DND-41 (cell line): ENCODE measurements at regions not wholly inside any gene's neighbourhood (a gene's known extent, or its start where the extent isn't known, plus 50 kb on each side); places are given as distances from the start of the nearest gene placed in this dataset.

ENCODE experiments used
- ATAC-seq: fragments of 200-7000 bp; cut with Tn5 transposase; 3 replicates; pipeline ENCODE4 v1.9.1; 2021; ENCODE audit warnings: low read depth; ENCODE audit not compliant: insufficient read depth
- DNase-seq: peaks from one replicate; pipeline ENCODE4 v3.0.0-alpha.2; 2020
- H2AFZ ChIP-seq: 2 replicates; pipeline ENCODE4 v1.6.0; 2012; ENCODE audit warnings: low read depth, low read length
- H3K27ac ChIP-seq: 2 replicates; pipeline ENCODE4 v1.5.1; 2012; ENCODE audit warnings: low read length, inconsistent platforms
- H3K27me3 ChIP-seq: fragments of 200-600 bp; sonication (generic); 2 replicates; pipeline ENCODE4 v1.6.0; 2012; ENCODE audit warnings: low read length, mild to moderate bottlenecking, inconsistent platforms; ENCODE audit not compliant: insufficient read depth, poor library complexity
- H3K36me3 ChIP-seq: 2 replicates; pipeline ENCODE4 v1.5.1; 2012; ENCODE audit warnings: low read length, inconsistent platforms; ENCODE audit not compliant: insufficient read depth
- H3K4me1 ChIP-seq: 2 replicates; pipeline ENCODE4 v1.5.1; 2012; ENCODE audit warnings: mild to moderate bottlenecking, low read length; ENCODE audit not compliant: insufficient read depth
- H3K4me2 ChIP-seq: 2 replicates; pipeline ENCODE4 v1.6.0; 2012; ENCODE audit warnings: mild to moderate bottlenecking, moderate library complexity, low read length, inconsistent platforms; ENCODE audit not compliant: insufficient read depth
- H3K4me3 ChIP-seq, 2 experiments: fragments of 200-600 bp in 1 of 2; shearing (Covaris generic) in 1 of 2; 2 replicates each; pipeline ENCODE4 v1.5.1; 2012 to 2016; ENCODE audit warnings: inconsistent platforms in 2 of 2, low read length in 2 of 2, mild to moderate bottlenecking in 2 of 2, low read depth in 1 of 2, moderate library complexity in 1 of 2
- H3K79me2 ChIP-seq: 2 replicates; pipeline ENCODE4 v1.6.0; 2012; ENCODE audit warnings: low read length, inconsistent platforms; ENCODE audit not compliant: insufficient read depth
- H3K9ac ChIP-seq: 2 replicates; pipeline ENCODE4 v1.6.0; 2012; ENCODE audit warnings: low read depth, mild to moderate bottlenecking, inconsistent platforms, low read length, moderate library complexity
- H3K9me3 ChIP-seq: 2 replicates; pipeline ENCODE4 v1.5.1; 2012; ENCODE audit warnings: low read length, moderate library complexity, mild to moderate bottlenecking, inconsistent platforms; ENCODE audit not compliant: insufficient read depth, severe bottlenecking
- H4K20me1 ChIP-seq: 2 replicates; pipeline ENCODE4 v1.6.0; 2012; ENCODE audit warnings: low read length; ENCODE audit not compliant: insufficient read depth
- EZH2 ChIP-seq: IDR thresholded peaks from 3 replicates; pipeline ENCODE4 v1.6.1; 2012; ENCODE audit warnings: borderline replicate concordance, low read depth, mild to moderate bottlenecking, moderate library complexity, low read length, inconsistent platforms; ENCODE audit not compliant: severe bottlenecking
- TF ChIP-seq, protein P1 (sequence below): IDR thresholded peaks from 2 replicates; pipeline ENCODE4 v1.5.1; 2012; ENCODE audit warnings: borderline replicate concordance, low read length, moderate library complexity, mild to moderate bottlenecking; ENCODE audit not compliant: poor library complexity, severe bottlenecking; ENCODE audit errors: extremely low read depth

DNA sequence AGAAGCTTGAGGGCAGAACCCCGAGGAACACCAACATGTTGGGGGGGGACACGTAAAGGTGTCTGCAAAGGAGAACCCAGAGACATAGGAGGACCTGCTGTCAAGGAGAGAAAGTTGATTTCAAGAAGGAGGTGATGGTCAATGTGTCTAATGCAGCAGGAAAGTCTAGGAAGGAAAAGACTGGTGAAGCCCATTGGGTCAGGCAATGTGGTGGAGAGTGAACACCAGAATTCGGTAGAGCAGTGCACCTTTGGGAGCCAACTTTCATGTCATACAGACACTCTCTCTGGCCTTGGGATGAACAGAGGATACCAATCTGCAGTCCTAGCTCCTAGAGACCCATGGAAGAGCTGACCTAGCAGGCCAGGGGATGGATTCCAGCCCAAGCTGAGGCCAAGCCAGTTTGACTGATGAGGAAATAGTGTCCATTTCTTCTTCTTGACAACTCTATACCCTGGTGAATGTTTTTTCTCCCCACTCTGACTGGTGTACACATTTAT is 101.9 kb downstream of the MYCN start:
- H3K4me1 ChIP-seq = no peaks in the 10 kb centered on the region

DNA sequence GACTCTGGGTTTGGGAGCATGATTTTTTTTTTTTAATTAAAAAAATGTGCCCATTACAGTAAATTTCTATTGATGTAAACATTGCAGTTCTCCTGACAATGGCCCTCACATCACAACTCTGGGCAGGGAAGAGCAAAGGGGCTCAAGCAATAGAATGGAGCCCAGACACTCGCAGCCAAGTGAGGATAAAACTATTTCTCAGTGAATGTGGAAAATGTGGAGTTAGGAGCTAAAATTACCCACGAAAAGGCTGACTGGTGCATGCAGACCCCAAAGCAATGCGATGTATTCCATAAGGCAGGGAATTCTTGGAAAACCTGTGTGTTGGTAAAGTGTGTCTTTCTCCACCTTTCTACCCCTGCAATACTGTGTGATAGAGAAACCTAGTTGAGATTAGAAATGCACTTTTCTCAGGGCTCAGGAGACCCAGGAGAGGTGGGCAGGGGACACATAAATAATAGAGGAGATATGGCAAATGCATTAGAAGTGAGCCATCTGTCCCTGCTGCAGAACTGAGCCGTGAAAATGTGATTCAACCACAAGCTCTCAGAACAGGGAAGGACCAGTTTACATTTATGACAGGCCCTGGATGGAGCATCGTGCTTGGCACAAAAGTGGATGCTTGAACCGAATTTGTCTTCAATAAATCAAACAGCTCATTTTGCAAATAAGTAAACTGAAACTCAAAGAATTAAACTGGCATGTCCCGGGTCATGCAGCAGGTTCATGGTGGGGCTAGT is 100.1 kb downstream of the MYCN start:
- no peak for DNase-seq
- H3K27me3 ChIP-seq = no peaks in the 10 kb centered on the region
- H3K36me3 ChIP-seq = no peaks in the 10 kb centered on the region

More for the DNA sequence above, 101.9 kb downstream of the MYCN start:
- TF ChIP-seq EZH2 = no peak
- TF ChIP-seq, protein P1, sequence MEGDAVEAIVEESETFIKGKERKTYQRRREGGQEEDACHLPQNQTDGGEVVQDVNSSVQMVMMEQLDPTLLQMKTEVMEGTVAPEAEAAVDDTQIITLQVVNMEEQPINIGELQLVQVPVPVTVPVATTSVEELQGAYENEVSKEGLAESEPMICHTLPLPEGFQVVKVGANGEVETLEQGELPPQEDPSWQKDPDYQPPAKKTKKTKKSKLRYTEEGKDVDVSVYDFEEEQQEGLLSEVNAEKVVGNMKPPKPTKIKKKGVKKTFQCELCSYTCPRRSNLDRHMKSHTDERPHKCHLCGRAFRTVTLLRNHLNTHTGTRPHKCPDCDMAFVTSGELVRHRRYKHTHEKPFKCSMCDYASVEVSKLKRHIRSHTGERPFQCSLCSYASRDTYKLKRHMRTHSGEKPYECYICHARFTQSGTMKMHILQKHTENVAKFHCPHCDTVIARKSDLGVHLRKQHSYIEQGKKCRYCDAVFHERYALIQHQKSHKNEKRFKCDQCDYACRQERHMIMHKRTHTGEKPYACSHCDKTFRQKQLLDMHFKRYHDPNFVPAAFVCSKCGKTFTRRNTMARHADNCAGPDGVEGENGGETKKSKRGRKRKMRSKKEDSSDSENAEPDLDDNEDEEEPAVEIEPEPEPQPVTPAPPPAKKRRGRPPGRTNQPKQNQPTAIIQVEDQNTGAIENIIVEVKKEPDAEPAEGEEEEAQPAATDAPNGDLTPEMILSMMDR = no peak
- no peaks in the 10 kb centered on the region for H3K27me3 ChIP-seq
- H3K4me2 ChIP-seq = no peak overlapping the region
- DNase-seq (no peak), ATAC-seq (no peak)
- H3K9me3 ChIP-seq = no peaks in the 10 kb centered on the region
- H3K36me3 ChIP-seq = no peaks in the 10 kb centered on the region
- H3K27ac ChIP-seq = no peak overlapping the region
- H4K20me1 ChIP-seq = no peaks in the 10 kb centered on the region
- no peak overlapping the region for H3K4me3 ChIP-seq
- H3K79me2 ChIP-seq = no peaks in the 10 kb centered on the region
- H2AFZ ChIP-seq = no peak overlapping the region
- no peak overlapping the region for H3K9ac ChIP-seq

DNA sequence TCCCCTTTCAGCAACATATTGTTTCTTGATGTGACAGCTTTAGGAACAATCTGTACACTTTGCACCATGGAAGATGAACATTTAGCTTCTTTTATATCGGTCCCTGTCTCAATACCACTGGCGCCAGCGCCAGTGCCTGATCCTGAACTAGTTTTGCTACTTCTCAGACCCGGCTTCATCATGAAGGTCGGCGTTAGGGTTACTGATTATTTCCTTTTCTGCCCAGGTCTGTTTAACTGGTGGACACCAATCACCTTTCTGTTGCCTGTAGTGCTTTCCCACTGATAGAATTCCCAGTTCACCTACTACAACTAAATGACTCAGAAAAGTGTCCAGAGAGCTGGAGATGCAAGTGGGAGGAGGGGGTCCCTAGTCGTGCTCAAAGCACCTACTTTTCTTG is 99.5 kb downstream of the MYCN start:
- Histone ChIP-seq H3K9me3 (no peaks in the 10 kb centered on the region), H3K27ac (no peak overlapping the region), H3K9ac (no peak overlapping the region), H3K4me3 (no peak overlapping the region), H3K36me3 (no peaks in the 10 kb centered on the region), H3K27me3 (no peaks in the 10 kb centered on the region), H3K4me1 (no peaks in the 10 kb centered on the region), H2AFZ (no peak overlapping the region), H3K4me2 (no peak overlapping the region), H3K79me2 (no peaks in the 10 kb centered on the region), H4K20me1 (no peaks in the 10 kb centered on the region)
- TF ChIP-seq EZH2 = no peak
- TF ChIP-seq, protein P1 = no peak
- DNase-seq (no peak), ATAC-seq (no peak)

More for the DNA sequence above, 100.1 kb downstream of the MYCN start:
- Histone ChIP-seq H2AFZ (no peak overlapping the region), H3K27ac (no peak overlapping the region), H3K4me3 (no peak overlapping the region), H3K9me3 (no peaks in the 10 kb centered on the region), H3K4me2 (no peak overlapping the region), H3K9ac (no peak overlapping the region), H3K4me1 (no peaks in the 10 kb centered on the region), H4K20me1 (no peaks in the 10 kb centered on the region), H3K79me2 (no peaks in the 10 kb centered on the region)
- TF ChIP-seq EZH2 = no peak
- TF ChIP-seq, protein P1 = no peak
- no peak for ATAC-seq
